ENCODE measurements at regions not wholly inside any gene's neighbourhood (a gene's known extent, or its start where the extent isn't known, plus 50 kb on each side); places are given as distances from the start of the nearest gene placed in this dataset.

- Mint-ChIP-seq H3K36me3 (ENCODE audit: insufficient read depth) (no peaks in the 10 kb centered on the region), H3K4me3 (ENCODE audit: low read depth) (no peak overlapping the region), H3K9me3 (ENCODE audit: low read depth) (peaks cover 3% of the 10 kb centered on the region), H3K4me1 (ENCODE audit: low read depth) (no peaks in the 10 kb centered on the region), H3K27ac (no peak overlapping the region), H3K27me3 (no peaks in the 10 kb centered on the region)
- no peak for DNase-seq (ENCODE audit: low spot score, unreplicated experiment)
- no peak for TF ChIP-seq CTCF (IDR thresholded peaks at IDR 0.05; ENCODE audit: unreplicated experiment)
These were observed 659.1 kb downstream of the MRPL39 start for GRCh38 chr21:24948186-24948585.

- Mint-ChIP-seq H3K36me3 (ENCODE audit: insufficient read depth) (no peaks in the 10 kb centered on the region), H3K9me3 (ENCODE audit: low read depth) (peaks cover 9% of the 10 kb centered on the region), H3K4me3 (ENCODE audit: low read depth) (no peak overlapping the region), H3K4me1 (ENCODE audit: low read depth) (peaks cover 8% of the 10 kb centered on the region), H3K27me3 (no peaks in the 10 kb centered on the region), H3K27ac (no peak overlapping the region)
- no peak for TF ChIP-seq CTCF (IDR thresholded peaks at IDR 0.05; ENCODE audit: unreplicated experiment)
- DNase-seq (ENCODE audit: low spot score, unreplicated experiment): no peak
These were observed 661.4 kb downstream of the MRPL39 start for GRCh38 chr21:24945910-24946309.

- Mint-ChIP-seq H3K4me3 (ENCODE audit: low read depth) (no peak overlapping the region), H3K4me1 (ENCODE audit: low read depth) (peaks cover 8% of the 10 kb centered on the region), H3K27me3 (no peaks in the 10 kb centered on the region), H3K9me3 (ENCODE audit: low read depth) (peaks cover 9% of the 10 kb centered on the region), H3K36me3 (ENCODE audit: insufficient read depth) (no peaks in the 10 kb centered on the region), H3K27ac (peak overlapping the region; percentile 14)
- TF ChIP-seq CTCF (IDR thresholded peaks at IDR 0.05; ENCODE audit: unreplicated experiment): no peak
- no peak for DNase-seq (ENCODE audit: low spot score, unreplicated experiment)
These were observed 665.7 kb downstream of the MRPL39 start for GRCh38 chr21:24941316-24942185.

- no peaks in the 10 kb centered on the region for H3K27me3 Mint-ChIP-seq
- peaks cover 8% of the 10 kb centered on the region for H3K4me1 Mint-ChIP-seq (ENCODE audit: low read depth)
- TF ChIP-seq CTCF (IDR thresholded peaks at IDR 0.05; ENCODE audit: unreplicated experiment): no peak
- no peaks in the 10 kb centered on the region for H3K36me3 Mint-ChIP-seq (ENCODE audit: insufficient read depth)
- no peak overlapping the region for H3K4me3 Mint-ChIP-seq (ENCODE audit: low read depth)
- DNase-seq (ENCODE audit: low spot score, unreplicated experiment): no peak
- H3K27ac Mint-ChIP-seq: no peak overlapping the region
- peaks cover 6% of the 10 kb centered on the region for H3K9me3 Mint-ChIP-seq (ENCODE audit: low read depth)
These were observed 668.0 kb downstream of the MRPL39 start for GRCh38 chr21:24939291-24939690.

GRCh38 chr21:24938573-24938972 is 668.7 kb downstream of the MRPL39 start:
- H3K27ac Mint-ChIP-seq: no peak overlapping the region
- DNase-seq (ENCODE audit: low spot score, unreplicated experiment): no peak
- H3K36me3 Mint-ChIP-seq (ENCODE audit: insufficient read depth): no peaks in the 10 kb centered on the region
- H3K4me1 Mint-ChIP-seq (ENCODE audit: low read depth): peaks cover 8% of the 10 kb centered on the region
- peaks cover 6% of the 10 kb centered on the region for H3K9me3 Mint-ChIP-seq (ENCODE audit: low read depth)
- no peak overlapping the region for H3K4me3 Mint-ChIP-seq (ENCODE audit: low read depth)
- TF ChIP-seq CTCF (IDR thresholded peaks at IDR 0.05; ENCODE audit: unreplicated experiment): no peak
- no peaks in the 10 kb centered on the region for H3K27me3 Mint-ChIP-seq
